Epithelial cell of proximal tubule (primary cell): ENCODE measurements at regions not wholly inside any gene's neighbourhood (a gene's known extent, or its start where the extent isn't known, plus 50 kb on each side); places are given as distances from the start of the nearest gene placed in this dataset.

Experiments
- DNase-seq: peaks from one replicate; pipeline ENCODE4 v3.0.0-alpha.2; 2011; ENCODE audit warnings: low read depth
- H3K4me3 ChIP-seq: 2 replicates; pipeline ENCODE4 v1.5.1; 2011; ENCODE audit warnings: low read depth, mild to moderate bottlenecking, low read length
- TF ChIP-seq, protein P1 (sequence below): conservative IDR thresholded peaks from 2 replicates; pipeline ENCODE4 v1.5.1; 2012; ENCODE audit warnings: low read depth, mild to moderate bottlenecking, low read length

DNA sequence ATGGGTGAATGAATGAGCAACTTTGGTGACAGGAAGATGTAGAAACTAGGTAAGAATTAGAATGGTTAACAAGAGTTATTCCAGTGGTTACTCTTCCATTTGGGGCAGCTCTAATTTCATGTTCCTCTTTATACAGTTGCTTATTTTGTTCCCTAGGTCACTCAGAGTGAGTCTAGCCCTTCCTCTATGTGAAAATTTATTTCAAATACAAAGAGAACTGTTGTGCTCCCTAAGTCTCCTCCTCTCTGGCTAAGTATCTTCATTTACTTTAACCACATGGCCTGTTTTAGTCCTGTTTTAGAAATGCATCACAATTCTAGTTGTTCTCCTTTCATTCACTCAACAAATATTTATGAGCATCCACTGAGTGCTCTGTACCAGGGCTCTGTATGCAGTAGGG, 51.1 kb upstream of the HIF1A start:
- DNase-seq = no peak
- TF ChIP-seq, protein P1, sequence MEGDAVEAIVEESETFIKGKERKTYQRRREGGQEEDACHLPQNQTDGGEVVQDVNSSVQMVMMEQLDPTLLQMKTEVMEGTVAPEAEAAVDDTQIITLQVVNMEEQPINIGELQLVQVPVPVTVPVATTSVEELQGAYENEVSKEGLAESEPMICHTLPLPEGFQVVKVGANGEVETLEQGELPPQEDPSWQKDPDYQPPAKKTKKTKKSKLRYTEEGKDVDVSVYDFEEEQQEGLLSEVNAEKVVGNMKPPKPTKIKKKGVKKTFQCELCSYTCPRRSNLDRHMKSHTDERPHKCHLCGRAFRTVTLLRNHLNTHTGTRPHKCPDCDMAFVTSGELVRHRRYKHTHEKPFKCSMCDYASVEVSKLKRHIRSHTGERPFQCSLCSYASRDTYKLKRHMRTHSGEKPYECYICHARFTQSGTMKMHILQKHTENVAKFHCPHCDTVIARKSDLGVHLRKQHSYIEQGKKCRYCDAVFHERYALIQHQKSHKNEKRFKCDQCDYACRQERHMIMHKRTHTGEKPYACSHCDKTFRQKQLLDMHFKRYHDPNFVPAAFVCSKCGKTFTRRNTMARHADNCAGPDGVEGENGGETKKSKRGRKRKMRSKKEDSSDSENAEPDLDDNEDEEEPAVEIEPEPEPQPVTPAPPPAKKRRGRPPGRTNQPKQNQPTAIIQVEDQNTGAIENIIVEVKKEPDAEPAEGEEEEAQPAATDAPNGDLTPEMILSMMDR = no peak
- no peak overlapping the region for H3K4me3 ChIP-seq

DNA sequence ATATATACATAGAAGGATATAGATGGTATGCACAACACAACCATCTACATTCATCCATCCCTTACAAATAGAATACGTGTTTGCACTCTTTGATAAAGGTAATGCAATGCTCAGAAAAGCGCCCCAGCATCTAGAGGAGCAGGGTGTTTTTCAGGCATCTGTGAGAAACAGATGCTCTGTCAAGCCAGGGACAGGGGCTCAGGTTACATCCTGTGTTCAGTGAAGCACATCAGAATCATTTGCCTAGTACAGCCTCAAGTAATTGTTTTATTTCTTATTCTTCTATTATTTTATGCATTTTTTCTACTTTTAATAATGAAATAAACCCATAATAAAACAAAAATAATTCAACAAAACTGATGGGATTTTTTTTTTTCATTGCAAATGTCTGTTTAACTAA, 50.5 kb upstream of the HIF1A start:
- no peak for DNase-seq
- H3K4me3 ChIP-seq = no peak overlapping the region
- TF ChIP-seq, protein P1 = no peak

DNA sequence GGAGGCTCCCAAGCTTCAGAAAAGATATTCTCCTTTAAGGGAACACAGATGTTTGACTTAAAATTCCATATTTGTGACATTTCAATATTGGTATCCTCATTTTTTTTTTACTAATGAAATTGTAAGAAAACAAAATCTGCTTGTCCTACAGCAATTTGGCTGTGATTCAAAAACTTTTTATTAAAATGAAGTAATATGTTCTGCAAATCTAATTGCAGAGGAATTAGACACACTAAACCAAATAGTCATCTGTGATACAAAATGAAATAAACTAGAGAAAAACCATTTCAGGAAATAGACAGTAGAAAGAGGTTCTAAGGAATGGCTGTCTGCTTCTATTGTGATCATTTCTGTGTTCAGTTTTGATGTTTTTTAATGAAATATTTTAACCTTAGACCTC, 50.1 kb upstream of the HIF1A start:
- no peak for DNase-seq
- TF ChIP-seq, protein P1 = no peak
- no peak overlapping the region for H3K4me3 ChIP-seq
